SK-N-SH (cell line): ENCODE measurements at regions not wholly inside any gene's neighbourhood (a gene's known extent, or its start where the extent isn't known, plus 50 kb on each side); places are given as distances from the start of the nearest gene placed in this dataset.

Experiments
- ELF1 ChIP-seq: IDR thresholded peaks from 2 replicates; pipeline ENCODE4 v1.4.0; 2012
- EP300 ChIP-seq, 2 experiments: IDR thresholded peaks; 2 replicates each; pipeline versions ENCODE4 v1.4.0 to v1.6.1; 2012; ENCODE audit warnings: borderline replicate concordance in 1 of 2, low read depth in 1 of 2, low read length in 1 of 2
- EZH2phosphoT487 ChIP-seq: fragments of 200-600 bp; sonication (generic); IDR thresholded peaks from 2 replicates; pipeline ENCODE4 v1.6.1; 2017; ENCODE audit warnings: low read depth, mixed run types, mild to moderate bottlenecking, antibody characterized with exemption, moderate library complexity, borderline replicate concordance
- FOXM1 ChIP-seq: IDR thresholded peaks from 2 replicates; pipeline ENCODE4 v1.4.0; 2012; ENCODE audit warnings: low read depth, mild to moderate bottlenecking
- NFIC ChIP-seq: IDR thresholded peaks from 2 replicates; pipeline ENCODE4 v1.4.0; 2012; ENCODE audit warnings: borderline replicate concordance
- RAD21 ChIP-seq: IDR thresholded peaks from 2 replicates; pipeline ENCODE4 v1.6.1; 2012; ENCODE audit warnings: mild to moderate bottlenecking, low read length
- SIN3A ChIP-seq: IDR thresholded peaks from 2 replicates; pipeline ENCODE4 v1.6.1; 2012; ENCODE audit warnings: low read depth, mild to moderate bottlenecking, low read length, moderate library complexity, borderline replicate concordance
- TAF1 ChIP-seq: IDR thresholded peaks from 2 replicates; pipeline ENCODE4 v1.6.1; 2012; ENCODE audit warnings: low read depth, mild to moderate bottlenecking, low read length, moderate library complexity, borderline replicate concordance
- TF ChIP-seq, protein P1 (sequence below): IDR thresholded peaks from 2 replicates; pipeline ENCODE4 v1.4.0; 2012; ENCODE audit warnings: low read depth
- TF ChIP-seq, protein P2 (sequence below): fragments of 200-600 bp; sonication (generic); IDR thresholded peaks from 2 replicates; pipeline ENCODE4 v1.6.1; 2017; ENCODE audit warnings: antibody characterized with exemption, mild to moderate bottlenecking, moderate library complexity
- TF ChIP-seq, protein P3 (sequence below): IDR thresholded peaks from 2 replicates; pipeline ENCODE4; 2012
- TF ChIP-seq, protein P4 (sequence below): IDR thresholded peaks from 2 replicates; pipeline ENCODE4 v1.6.1; 2012; ENCODE audit warnings: mild to moderate bottlenecking, low read depth, low read length, moderate library complexity

DNA sequence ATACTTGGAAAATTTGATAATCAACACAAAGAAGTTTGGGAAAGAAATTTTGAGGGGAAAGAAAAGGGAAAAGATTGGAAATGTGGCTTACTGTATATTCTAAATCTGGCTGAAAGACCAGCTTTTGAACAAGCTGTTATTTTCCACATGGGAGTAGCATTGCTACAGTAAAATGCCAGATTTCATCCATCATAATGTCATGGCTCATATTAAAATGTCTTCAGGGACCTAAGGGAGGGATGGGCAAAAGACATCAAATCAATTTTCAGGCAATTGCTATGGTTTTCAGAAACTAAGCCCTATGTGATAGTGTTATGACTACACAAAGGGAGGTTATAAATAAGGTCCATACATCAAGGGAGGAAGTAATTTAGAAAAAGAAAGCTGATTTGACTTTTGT is 1116.9 kb upstream of the CELF2 start:
- no peak for TF ChIP-seq FOXM1
- TF ChIP-seq SIN3A: no peak
- TF ChIP-seq EP300 (IDR thresholded peaks at IDR 0.05; ENCODE audit: borderline replicate concordance in 1 of 2, low read depth in 1 of 2, low read length in 1 of 2): no peak
- TF ChIP-seq, protein P1, sequence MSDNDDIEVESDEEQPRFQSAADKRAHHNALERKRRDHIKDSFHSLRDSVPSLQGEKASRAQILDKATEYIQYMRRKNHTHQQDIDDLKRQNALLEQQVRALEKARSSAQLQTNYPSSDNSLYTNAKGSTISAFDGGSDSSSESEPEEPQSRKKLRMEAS: no peak
- TF ChIP-seq, protein P2, sequence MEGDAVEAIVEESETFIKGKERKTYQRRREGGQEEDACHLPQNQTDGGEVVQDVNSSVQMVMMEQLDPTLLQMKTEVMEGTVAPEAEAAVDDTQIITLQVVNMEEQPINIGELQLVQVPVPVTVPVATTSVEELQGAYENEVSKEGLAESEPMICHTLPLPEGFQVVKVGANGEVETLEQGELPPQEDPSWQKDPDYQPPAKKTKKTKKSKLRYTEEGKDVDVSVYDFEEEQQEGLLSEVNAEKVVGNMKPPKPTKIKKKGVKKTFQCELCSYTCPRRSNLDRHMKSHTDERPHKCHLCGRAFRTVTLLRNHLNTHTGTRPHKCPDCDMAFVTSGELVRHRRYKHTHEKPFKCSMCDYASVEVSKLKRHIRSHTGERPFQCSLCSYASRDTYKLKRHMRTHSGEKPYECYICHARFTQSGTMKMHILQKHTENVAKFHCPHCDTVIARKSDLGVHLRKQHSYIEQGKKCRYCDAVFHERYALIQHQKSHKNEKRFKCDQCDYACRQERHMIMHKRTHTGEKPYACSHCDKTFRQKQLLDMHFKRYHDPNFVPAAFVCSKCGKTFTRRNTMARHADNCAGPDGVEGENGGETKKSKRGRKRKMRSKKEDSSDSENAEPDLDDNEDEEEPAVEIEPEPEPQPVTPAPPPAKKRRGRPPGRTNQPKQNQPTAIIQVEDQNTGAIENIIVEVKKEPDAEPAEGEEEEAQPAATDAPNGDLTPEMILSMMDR: no peak
- TF ChIP-seq NFIC: no peak
- TF ChIP-seq RAD21: no peak
- TF ChIP-seq ELF1: no peak
- TF ChIP-seq, protein P3, sequence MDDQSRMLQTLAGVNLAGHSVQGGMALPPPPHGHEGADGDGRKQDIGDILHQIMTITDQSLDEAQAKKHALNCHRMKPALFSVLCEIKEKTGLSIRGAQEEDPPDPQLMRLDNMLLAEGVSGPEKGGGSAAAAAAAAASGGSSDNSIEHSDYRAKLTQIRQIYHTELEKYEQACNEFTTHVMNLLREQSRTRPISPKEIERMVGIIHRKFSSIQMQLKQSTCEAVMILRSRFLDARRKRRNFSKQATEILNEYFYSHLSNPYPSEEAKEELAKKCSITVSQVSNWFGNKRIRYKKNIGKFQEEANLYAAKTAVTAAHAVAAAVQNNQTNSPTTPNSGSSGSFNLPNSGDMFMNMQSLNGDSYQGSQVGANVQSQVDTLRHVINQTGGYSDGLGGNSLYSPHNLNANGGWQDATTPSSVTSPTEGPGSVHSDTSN: no peak
- TF ChIP-seq TAF1: no peak
- TF ChIP-seq EZH2phosphoT487: no peak
- TF ChIP-seq, protein P4, sequence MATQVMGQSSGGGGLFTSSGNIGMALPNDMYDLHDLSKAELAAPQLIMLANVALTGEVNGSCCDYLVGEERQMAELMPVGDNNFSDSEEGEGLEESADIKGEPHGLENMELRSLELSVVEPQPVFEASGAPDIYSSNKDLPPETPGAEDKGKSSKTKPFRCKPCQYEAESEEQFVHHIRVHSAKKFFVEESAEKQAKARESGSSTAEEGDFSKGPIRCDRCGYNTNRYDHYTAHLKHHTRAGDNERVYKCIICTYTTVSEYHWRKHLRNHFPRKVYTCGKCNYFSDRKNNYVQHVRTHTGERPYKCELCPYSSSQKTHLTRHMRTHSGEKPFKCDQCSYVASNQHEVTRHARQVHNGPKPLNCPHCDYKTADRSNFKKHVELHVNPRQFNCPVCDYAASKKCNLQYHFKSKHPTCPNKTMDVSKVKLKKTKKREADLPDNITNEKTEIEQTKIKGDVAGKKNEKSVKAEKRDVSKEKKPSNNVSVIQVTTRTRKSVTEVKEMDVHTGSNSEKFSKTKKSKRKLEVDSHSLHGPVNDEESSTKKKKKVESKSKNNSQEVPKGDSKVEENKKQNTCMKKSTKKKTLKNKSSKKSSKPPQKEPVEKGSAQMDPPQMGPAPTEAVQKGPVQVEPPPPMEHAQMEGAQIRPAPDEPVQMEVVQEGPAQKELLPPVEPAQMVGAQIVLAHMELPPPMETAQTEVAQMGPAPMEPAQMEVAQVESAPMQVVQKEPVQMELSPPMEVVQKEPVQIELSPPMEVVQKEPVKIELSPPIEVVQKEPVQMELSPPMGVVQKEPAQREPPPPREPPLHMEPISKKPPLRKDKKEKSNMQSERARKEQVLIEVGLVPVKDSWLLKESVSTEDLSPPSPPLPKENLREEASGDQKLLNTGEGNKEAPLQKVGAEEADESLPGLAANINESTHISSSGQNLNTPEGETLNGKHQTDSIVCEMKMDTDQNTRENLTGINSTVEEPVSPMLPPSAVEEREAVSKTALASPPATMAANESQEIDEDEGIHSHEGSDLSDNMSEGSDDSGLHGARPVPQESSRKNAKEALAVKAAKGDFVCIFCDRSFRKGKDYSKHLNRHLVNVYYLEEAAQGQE: no peak
